A549 (cell line): ENCODE measurements at regions not wholly inside any gene's neighbourhood (a gene's known extent, or its start where the extent isn't known, plus 50 kb on each side); places are given as distances from the start of the nearest gene placed in this dataset.

Experiments
- ATAC-seq, 2 experiments: fragments of 200-7000 bp in 1 of 2; fragments of >200 bp in 1 of 2; cut with Nextera tagmentation in 1 of 2; cut with Tn5 transposase in 1 of 2; 3 replicates each; pipeline versions ENCODE4 v1.8.0 to v1.9.1; 2018 to 2020; ENCODE audit warnings: mild to moderate bottlenecking in 1 of 2, moderate library complexity in 1 of 2
- CTCF ChIA-PET: fragments of 300-600 bp; sonication (Branson Sonifier 250); formaldehyde crosslinking; extraction: SDS; loops from one replicate; lab custom pipeline; 2021; ENCODE audit warnings: antibody characterized with exemption, inconsistent platforms; lab: Yijun Ruan, JAX
- POLR2A ChIA-PET: fragments of 350-600 bp; formaldehyde crosslinking; extraction: SDS; loops from one replicate; lab custom pipeline; 2021; ENCODE audit warnings: antibody characterized with exemption, inconsistent platforms; lab: Yijun Ruan, JAX
- DNase-seq, 2 experiments: peaks; one replicate each; pipeline versions ENCODE4 v3.0.0 to v3.0.0-alpha.2; 2011 to 2016; ENCODE audit warnings: low read depth in 1 of 2, low spot score in 1 of 2
- FAIRE-seq: peaks from 2 replicates; lab custom pipeline; 2011; peaks lifted over from hg19 to GRCh38; lab: Jason Lieb, UNC
- H3K27ac ChIP-seq, 2 experiments: fragments of >200 bp; sonication (Bioruptor Twin); formaldehyde crosslinking; 3 replicates each; pipeline ENCODE4 v1.5.1; 2016 to 2017
- H3K4me1 ChIP-seq: fragments of >200 bp; sonication (Bioruptor Twin); formaldehyde crosslinking; 3 replicates; pipeline ENCODE4 v1.6.1; 2016
- H3K4me2 ChIP-seq: fragments of >200 bp; sonication (Bioruptor Twin); formaldehyde crosslinking; 3 replicates; pipeline ENCODE4 v1.6.1; 2016
- H3K4me3 ChIP-seq: fragments of >200 bp; sonication (Bioruptor Twin); formaldehyde crosslinking; 3 replicates; pipeline ENCODE4 v1.5.1; 2016
- H3K9me3 ChIP-seq: fragments of >200 bp; sonication (Bioruptor Twin); formaldehyde crosslinking; 3 replicates; pipeline ENCODE4 v1.6.1; 2016
- CBX8 ChIP-seq: fragments of 200-600 bp; sonication (generic); IDR thresholded peaks from 2 replicates; pipeline ENCODE4 v1.6.1; 2016
- FOSB ChIP-seq: fragments of 250-450 bp; sonication (Bioruptor Pico); IDR thresholded peaks from 2 replicates; pipeline ENCODE4 v1.5.0; 2020; ENCODE audit warnings: mild to moderate bottlenecking, moderate library complexity
- FOSL2 ChIP-seq, 2 experiments: fragments of 450-650 bp in 1 of 2; fragments of >200 bp in 1 of 2; sonication (Bioruptor Twin) in 1 of 2; formaldehyde crosslinking; IDR thresholded peaks; 2 replicates each; pipeline versions ENCODE4 v1.5.0 to v1.6.1; 2016 to 2020; ENCODE audit warnings: mild to moderate bottlenecking in 1 of 2, moderate library complexity in 1 of 2
- FOXS1 ChIP-seq: fragments of 250-450 bp; sonication (Bioruptor Pico); IDR thresholded peaks from 2 replicates; pipeline ENCODE4 v1.5.0; 2020; ENCODE audit warnings: mild to moderate bottlenecking, moderate library complexity
- GATA3 ChIP-seq: IDR thresholded peaks from 2 replicates; pipeline ENCODE4 v1.6.1; 2012; ENCODE audit warnings: borderline replicate concordance
- HOXB5 ChIP-seq: fragments of 250-450 bp; sonication (Bioruptor Pico); IDR thresholded peaks from 2 replicates; pipeline ENCODE4 v1.5.0; 2020; ENCODE audit warnings: mild to moderate bottlenecking, moderate library complexity
- JUNB ChIP-seq: fragments of >200 bp; sonication (Bioruptor Twin); formaldehyde crosslinking; IDR thresholded peaks from 2 replicates; pipeline ENCODE4 v1.6.1; 2016
- KDM1A ChIP-seq: fragments of 200-600 bp; sonication (generic); IDR thresholded peaks from 2 replicates; pipeline ENCODE4 v1.6.1; 2016; ENCODE audit warnings: low read depth, mild to moderate bottlenecking
- KDM5A ChIP-seq: fragments of 200-600 bp; sonication (generic); IDR thresholded peaks from 2 replicates; pipeline ENCODE4 v1.6.1; 2016; ENCODE audit warnings: antibody characterized with exemption, mild to moderate bottlenecking
- MAFK ChIP-seq: fragments of 450-650 bp; IDR thresholded peaks from 2 replicates; pipeline ENCODE4 v1.6.1; 2014; ENCODE audit not compliant: partially characterized antibody
- MYC ChIP-seq: IDR thresholded peaks from 2 replicates; pipeline ENCODE4 v1.6.1; 2012; ENCODE audit warnings: mild to moderate bottlenecking, inconsistent platforms, low read length, improper control_type of control experiment, borderline replicate concordance
- NR3C1 ChIP-seq: fragments of >200 bp; sonication (Bioruptor Twin); formaldehyde crosslinking; IDR thresholded peaks from 3 replicates; pipeline ENCODE4 v1.6.1; 2017
- POLR2AphosphoS2 ChIP-seq: conservative IDR thresholded peaks from 2 replicates; pipeline ENCODE4 v1.6.1; 2012; ENCODE audit warnings: low read length, improper control_type of control experiment, inconsistent platforms
- RAD21 ChIP-seq, 2 experiments: fragments of >200 bp in 1 of 2; sonication (Bioruptor Twin) in 1 of 2; formaldehyde crosslinking in 1 of 2; IDR thresholded peaks in 1 of 2; conservative IDR thresholded peaks in 1 of 2; 2 replicates in 1 of 2; 3 replicates in 1 of 2; pipeline ENCODE4 v1.6.1; 2012 to 2018; ENCODE audit warnings: inconsistent platforms in 1 of 2
- RARB ChIP-seq: fragments of 250-450 bp; sonication (Bioruptor Pico); IDR thresholded peaks from 2 replicates; pipeline ENCODE4 v1.8.0; 2021; ENCODE audit warnings: mild to moderate bottlenecking, moderate library complexity
- RCOR1 ChIP-seq: fragments of 150-350 bp; IDR thresholded peaks from 2 replicates; pipeline ENCODE4 v1.6.1; 2014; ENCODE audit warnings: antibody characterized with exemption, low read length, low read depth
- RFX5 ChIP-seq: fragments of 450-650 bp; IDR thresholded peaks from 2 replicates; pipeline ENCODE4 v1.7.1; 2014; ENCODE audit warnings: antibody characterized with exemption, mild to moderate bottlenecking, moderate library complexity
- TP53 ChIP-seq: fragments of 250-450 bp; sonication (Bioruptor Pico); IDR thresholded peaks from 2 replicates; pipeline ENCODE4 v1.5.0; 2021; ENCODE audit warnings: mild to moderate bottlenecking, moderate library complexity
- ZC3H11A ChIP-seq: fragments of 450-650 bp; IDR thresholded peaks from 2 replicates; pipeline ENCODE4 v1.6.1; 2014; ENCODE audit warnings: antibody characterized with exemption, mild to moderate bottlenecking
- ZFP36 ChIP-seq: fragments of 450-650 bp; IDR thresholded peaks from 2 replicates; pipeline ENCODE4 v1.6.1; 2014; ENCODE audit warnings: borderline replicate concordance; ENCODE audit not compliant: partially characterized antibody
- ZNF302 ChIP-seq: fragments of 250-450 bp; sonication (Bioruptor Pico); IDR thresholded peaks from 2 replicates; pipeline ENCODE4 v1.9.0; 2021; ENCODE audit warnings: inconsistent platforms, mild to moderate bottlenecking, moderate library complexity
- ZSCAN20 ChIP-seq: fragments of 250-450 bp; sonication (Bioruptor Pico); IDR thresholded peaks from 2 replicates; pipeline ENCODE4 v1.8.0; 2022; ENCODE audit warnings: mild to moderate bottlenecking, moderate library complexity
- WGBS: methylation state at CpG from one replicate; pipeline ENCODE4 v1.1.6; 2017; ENCODE audit errors: missing lambda C conversion rate; 5-methylcytosine and 5-hydroxymethylcytosine counted together
- TF ChIP-seq, protein P1 (sequence below): fragments of >200 bp; sonication (Bioruptor Twin); formaldehyde crosslinking; IDR thresholded peaks from 2 replicates; pipeline ENCODE4 v1.6.1; 2016
- TF ChIP-seq, protein P2 (sequence below): fragments of 250-450 bp; sonication (Bioruptor Pico); IDR thresholded peaks from 2 replicates; pipeline ENCODE4 v1.5.0; 2020; ENCODE audit warnings: low read depth, mild to moderate bottlenecking, moderate library complexity
- TF ChIP-seq, protein P3 (sequence below): fragments of 250-450 bp; sonication (Bioruptor Pico); IDR thresholded peaks from 2 replicates; pipeline ENCODE4 v1.5.0; 2021; ENCODE audit warnings: mild to moderate bottlenecking, moderate library complexity, borderline replicate concordance
- TF ChIP-seq, protein P4 (sequence below): fragments of >200 bp; sonication (Bioruptor Twin); formaldehyde crosslinking; IDR thresholded peaks from 3 replicates; pipeline ENCODE4 v1.5.1; 2016
- TF ChIP-seq, protein P5 (sequence below): IDR thresholded peaks from 2 replicates; pipeline ENCODE4 v1.6.1; 2012

DNA sequence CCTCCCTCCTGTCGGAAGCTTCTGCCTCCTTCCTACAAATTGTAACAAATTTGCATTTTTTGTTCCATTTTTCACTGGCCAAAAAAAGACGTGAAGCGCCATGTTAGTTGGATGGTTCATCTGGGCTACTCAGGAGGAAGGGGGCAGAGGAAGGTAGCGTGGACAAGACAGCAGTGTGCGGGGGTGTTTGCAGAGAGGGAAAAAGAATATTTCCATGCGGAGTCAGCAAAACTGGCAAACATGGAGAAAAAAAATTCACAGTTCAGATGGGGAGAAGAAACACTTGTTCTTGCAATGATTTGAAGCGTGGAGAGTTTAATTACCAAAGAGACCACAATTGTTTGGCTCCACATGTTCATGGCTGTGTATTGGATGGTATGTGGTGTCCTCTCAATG is 138.8 kb upstream of the ERCC4 start:
- 31% methylated on average over 7 of the region's 7 CpGs for WGBS
- no peak for TF ChIP-seq RAD21 (conservative IDR thresholded peaks at IDR 0.05 in 1 of 2, IDR thresholded peaks at IDR 0.05 in 1 of 2)
- TF ChIP-seq ZC3H11A = no peak
- TF ChIP-seq MAFK = peak; percentile 30
- CTCF ChIA-PET = no interaction called here

DNA sequence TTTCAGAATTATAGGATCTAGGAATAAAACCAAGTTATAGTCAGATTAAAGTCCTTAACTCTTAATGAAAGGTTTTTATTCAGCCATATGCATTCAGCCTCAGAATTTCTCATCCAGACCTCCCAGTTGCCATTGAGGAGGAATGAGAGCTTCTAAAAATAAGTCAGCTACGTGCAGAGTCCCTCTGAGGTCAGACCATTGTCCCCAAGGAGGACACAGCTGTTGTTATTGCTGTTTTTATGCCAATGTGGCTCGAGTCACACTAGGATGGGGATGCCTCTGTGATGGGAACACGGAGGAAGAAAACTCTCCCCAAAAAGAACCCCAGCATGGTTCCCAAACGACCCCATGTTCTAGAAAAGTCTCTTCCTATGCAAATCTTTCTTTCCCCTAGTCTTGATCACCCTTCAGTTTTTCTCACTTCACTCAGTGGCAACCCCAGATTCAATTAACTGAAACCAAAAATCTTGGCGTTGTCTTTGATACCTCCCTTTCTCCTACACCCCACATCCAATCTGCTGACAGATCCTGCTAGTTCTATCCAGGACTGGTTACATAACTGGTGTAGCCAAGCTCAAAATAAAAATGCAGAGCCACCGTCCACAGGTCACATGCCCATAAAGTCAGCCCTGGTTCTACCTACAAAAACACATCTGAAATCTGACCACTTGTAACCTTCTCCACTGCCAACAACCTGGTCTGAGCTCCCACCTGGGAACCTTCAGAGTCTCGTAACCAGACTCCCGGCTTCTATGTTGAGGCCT is 138.2 kb upstream of the ERCC4 start:
- Histone ChIP-seq H3K4me3 (no peak overlapping the region), H3K4me2 (no peak overlapping the region), H3K4me1 (no peaks in the 10 kb centered on the region), H3K9me3 (peaks cover 4% of the 10 kb centered on the region; the same call in 1 of the 3 replicates), H3K27ac (no peak overlapping the region)
- ChIA-PET CTCF (no interaction called here), POLR2A (no interaction called here)
- ATAC-seq (no peak), DNase-seq (no peak), FAIRE-seq (no peak)
- 2% methylated on average over 8 of the region's 8 CpGs for WGBS
- no peak for TF ChIP-seq POLR2AphosphoS2
- TF ChIP-seq MYC = no peak
- TF ChIP-seq ZNF302 (CRISPR knock-in tag) = no peak
- TF ChIP-seq KDM1A = no peak
- no peak for TF ChIP-seq CBX8
- TF ChIP-seq ZFP36 = no peak
- no peak for TF ChIP-seq FOXS1 (CRISPR knock-in tag)
- TF ChIP-seq, protein P1, sequence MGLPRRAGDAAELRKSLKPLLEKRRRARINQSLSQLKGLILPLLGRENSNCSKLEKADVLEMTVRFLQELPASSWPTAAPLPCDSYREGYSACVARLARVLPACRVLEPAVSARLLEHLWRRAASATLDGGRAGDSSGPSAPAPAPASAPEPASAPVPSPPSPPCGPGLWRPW = no peak
- no peak for TF ChIP-seq FOSL2 (IDR thresholded peaks at IDR 0.05)
- no peak for TF ChIP-seq FOSL2 (CRISPR knock-in tag; IDR thresholded peaks at IDR 0.05)
- no peak for TF ChIP-seq RARB (CRISPR knock-in tag)
- TF ChIP-seq RFX5 = no peak
- TF ChIP-seq FOSB (CRISPR knock-in tag) = no peak

More for the DNA sequence above, 138.8 kb upstream of the ERCC4 start:
- FAIRE-seq (no peak), ATAC-seq (no peak), DNase-seq (no peak)
- POLR2A ChIA-PET = no interaction called here
- H3K9me3 ChIP-seq = peaks cover 7% of the 10 kb centered on the region; the same call in 2 of the 3 replicates
- H3K4me1 ChIP-seq = no peaks in the 10 kb centered on the region
- no peak overlapping the region for H3K4me2 ChIP-seq
- no peak overlapping the region for H3K4me3 ChIP-seq
- no peak overlapping the region for H3K27ac ChIP-seq

DNA sequence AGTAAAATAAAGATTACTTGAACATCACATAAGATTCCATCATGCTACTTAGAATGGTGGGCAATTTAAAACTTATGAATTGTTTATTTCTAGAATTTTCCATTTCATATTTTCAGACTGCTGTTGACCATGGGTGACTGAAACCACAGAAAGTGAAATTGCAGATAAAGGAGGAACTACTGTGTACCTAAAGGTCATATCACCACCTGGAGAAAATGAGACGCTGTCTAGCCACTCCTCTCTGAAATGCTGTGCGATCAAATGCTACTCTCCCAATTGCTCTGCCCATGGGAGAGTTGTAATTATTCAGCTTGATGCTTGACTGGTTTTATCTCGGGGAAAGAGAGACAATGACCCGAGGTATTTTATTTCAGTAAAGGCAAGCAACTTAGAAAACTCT is 128.9 kb upstream of the ERCC4 start:
- H3K9me3 ChIP-seq = peaks cover 4% of the 10 kb centered on the region; the same call in 1 of the 3 replicates
- ATAC-seq = no peak
- H3K4me2 ChIP-seq = no peak overlapping the region
- WGBS = 0% methylated on average over 4 of the region's 4 CpGs
- TF ChIP-seq CBX8 (no peak), KDM1A (no peak), NR3C1 (no peak), ZSCAN20 (CRISPR knock-in tag) (no peak), TP53 (CRISPR knock-in tag) (no peak)
- no peak for FAIRE-seq
- no peak overlapping the region for H3K4me3 ChIP-seq
- ChIA-PET POLR2A (no interaction called here), CTCF (no interaction called here)
- no peaks in the 10 kb centered on the region for H3K4me1 ChIP-seq
- no peak for DNase-seq
- no peak overlapping the region for H3K27ac ChIP-seq

DNA sequence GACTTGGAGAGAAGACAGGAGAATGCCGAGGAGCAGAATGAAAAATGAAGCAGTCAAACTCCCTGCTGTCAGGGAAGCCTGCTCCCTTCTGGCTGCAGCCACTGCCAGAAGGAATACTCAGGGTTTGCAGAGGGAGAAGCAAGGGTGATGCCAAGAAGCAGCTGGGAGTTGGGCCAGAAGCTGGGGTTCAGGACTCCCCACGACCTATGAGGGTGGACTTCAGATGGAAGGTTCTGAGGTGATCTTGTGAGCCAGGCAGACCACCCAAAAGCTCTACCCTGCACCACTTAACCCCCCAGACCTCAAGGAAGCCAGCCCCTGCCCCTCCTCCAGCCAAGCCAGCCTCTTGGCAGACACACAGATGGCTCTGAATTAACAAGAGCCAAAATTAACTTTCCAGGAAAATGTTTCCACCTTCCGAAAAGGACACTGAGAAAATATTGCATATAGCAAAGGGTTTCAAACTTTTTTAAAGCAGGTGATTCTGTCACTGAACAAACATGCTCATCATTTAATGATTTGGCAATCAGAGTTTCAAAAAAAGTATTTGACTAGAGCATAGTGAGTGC is 126.0 kb upstream of the ERCC4 start:
- H3K4me3 ChIP-seq = no peak overlapping the region
- ChIA-PET CTCF (no interaction called here), POLR2A (no interaction called here)
- ATAC-seq = no peak
- H3K4me2 ChIP-seq = no peak overlapping the region
- H3K27ac ChIP-seq = no peak overlapping the region
- no peak for FAIRE-seq
- H3K4me1 ChIP-seq = no peaks in the 10 kb centered on the region
- WGBS = 0% methylated on average over 3 of the region's 3 CpGs
- no peaks in the 10 kb centered on the region; the same call in 2 of the 3 replicates for H3K9me3 ChIP-seq
- no peak for DNase-seq
- TF ChIP-seq, protein P2, sequence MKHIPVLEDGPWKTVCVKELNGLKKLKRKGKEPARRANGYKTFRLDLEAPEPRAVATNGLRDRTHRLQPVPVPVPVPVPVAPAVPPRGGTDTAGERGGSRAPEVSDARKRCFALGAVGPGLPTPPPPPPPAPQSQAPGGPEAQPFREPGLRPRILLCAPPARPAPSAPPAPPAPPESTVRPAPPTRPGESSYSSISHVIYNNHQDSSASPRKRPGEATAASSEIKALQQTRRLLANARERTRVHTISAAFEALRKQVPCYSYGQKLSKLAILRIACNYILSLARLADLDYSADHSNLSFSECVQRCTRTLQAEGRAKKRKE (CRISPR knock-in tag) = no peak
- TF ChIP-seq HOXB5 (CRISPR knock-in tag) = no peak
- TF ChIP-seq, protein P3, sequence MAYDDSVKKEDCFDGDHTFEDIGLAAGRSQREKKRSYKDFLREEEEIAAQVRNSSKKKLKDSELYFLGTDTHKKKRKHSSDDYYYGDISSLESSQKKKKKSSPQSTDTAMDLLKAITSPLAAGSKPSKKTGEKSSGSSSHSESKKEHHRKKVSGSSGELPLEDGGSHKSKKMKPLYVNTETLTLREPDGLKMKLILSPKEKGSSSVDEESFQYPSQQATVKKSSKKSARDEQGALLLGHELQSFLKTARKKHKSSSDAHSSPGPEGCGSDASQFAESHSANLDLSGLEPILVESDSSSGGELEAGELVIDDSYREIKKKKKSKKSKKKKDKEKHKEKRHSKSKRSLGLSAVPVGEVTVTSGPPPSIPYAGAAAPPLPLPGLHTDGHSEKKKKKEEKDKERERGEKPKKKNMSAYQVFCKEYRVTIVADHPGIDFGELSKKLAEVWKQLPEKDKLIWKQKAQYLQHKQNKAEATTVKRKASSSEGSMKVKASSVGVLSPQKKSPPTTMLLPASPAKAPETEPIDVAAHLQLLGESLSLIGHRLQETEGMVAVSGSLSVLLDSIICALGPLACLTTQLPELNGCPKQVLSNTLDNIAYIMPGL (CRISPR knock-in tag) = no peak
- TF ChIP-seq RCOR1 = no peak
- TF ChIP-seq KDM5A = no peak
- TF ChIP-seq, protein P4, sequence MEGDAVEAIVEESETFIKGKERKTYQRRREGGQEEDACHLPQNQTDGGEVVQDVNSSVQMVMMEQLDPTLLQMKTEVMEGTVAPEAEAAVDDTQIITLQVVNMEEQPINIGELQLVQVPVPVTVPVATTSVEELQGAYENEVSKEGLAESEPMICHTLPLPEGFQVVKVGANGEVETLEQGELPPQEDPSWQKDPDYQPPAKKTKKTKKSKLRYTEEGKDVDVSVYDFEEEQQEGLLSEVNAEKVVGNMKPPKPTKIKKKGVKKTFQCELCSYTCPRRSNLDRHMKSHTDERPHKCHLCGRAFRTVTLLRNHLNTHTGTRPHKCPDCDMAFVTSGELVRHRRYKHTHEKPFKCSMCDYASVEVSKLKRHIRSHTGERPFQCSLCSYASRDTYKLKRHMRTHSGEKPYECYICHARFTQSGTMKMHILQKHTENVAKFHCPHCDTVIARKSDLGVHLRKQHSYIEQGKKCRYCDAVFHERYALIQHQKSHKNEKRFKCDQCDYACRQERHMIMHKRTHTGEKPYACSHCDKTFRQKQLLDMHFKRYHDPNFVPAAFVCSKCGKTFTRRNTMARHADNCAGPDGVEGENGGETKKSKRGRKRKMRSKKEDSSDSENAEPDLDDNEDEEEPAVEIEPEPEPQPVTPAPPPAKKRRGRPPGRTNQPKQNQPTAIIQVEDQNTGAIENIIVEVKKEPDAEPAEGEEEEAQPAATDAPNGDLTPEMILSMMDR = no peak
- TF ChIP-seq, protein P5, sequence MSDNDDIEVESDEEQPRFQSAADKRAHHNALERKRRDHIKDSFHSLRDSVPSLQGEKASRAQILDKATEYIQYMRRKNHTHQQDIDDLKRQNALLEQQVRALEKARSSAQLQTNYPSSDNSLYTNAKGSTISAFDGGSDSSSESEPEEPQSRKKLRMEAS = no peak
- no peak for TF ChIP-seq GATA3
- no peak for TF ChIP-seq JUNB
- TF ChIP-seq MYC = no peak
